H1 (cell line): ENCODE measurements at regions not wholly inside any gene's neighbourhood (a gene's known extent, or its start where the extent isn't known, plus 50 kb on each side); places are given as distances from the start of the nearest gene placed in this dataset.

Experiments
- CTCF ChIA-PET: fragments of 300-600 bp; sonication (Branson Sonifier 250); formaldehyde crosslinking; loops from one replicate; lab custom pipeline; 2021; ENCODE audit not compliant: partially characterized antibody; lab: Charles Lee
- POLR2A ChIA-PET: fragments of 300-600 bp; sonication (Branson Sonifier 250); formaldehyde crosslinking; loops from one replicate; lab custom pipeline; 2021; ENCODE audit warnings: inconsistent platforms; ENCODE audit not compliant: partially characterized antibody; lab: Charles Lee
- DNase-seq, 2 experiments: peaks; one replicate each; pipeline versions ENCODE4 v3.0.0 to v3.0.0-alpha.2; 2010 to 2022; ENCODE audit warnings: low spot score in 2 of 2, low read depth in 1 of 2, mixed read lengths in 1 of 2
- FAIRE-seq: peaks from 2 replicates; lab custom pipeline; 2011; peaks lifted over from hg19 to GRCh38; lab: Jason Lieb, UNC
- H2AFZ ChIP-seq: 2 replicates; pipeline ENCODE4 v1.8.1; 2012; ENCODE audit warnings: low read length, inconsistent platforms
- H2AK5ac ChIP-seq: 2 replicates; pipeline ENCODE4 v1.6.1; 2013; ENCODE audit warnings: low read depth, low read length
- H2BK120ac ChIP-seq: replicated peaks from 2 replicates; pipeline ENCODE3; 2013; ENCODE audit warnings: low read depth, low read length, inconsistent platforms
- H2BK12ac ChIP-seq: 2 replicates; pipeline ENCODE4 v1.6.1; 2013; ENCODE audit warnings: low read depth, low read length
- H2BK15ac ChIP-seq: 2 replicates; pipeline ENCODE4 v1.6.1; 2013; ENCODE audit warnings: low read length
- H2BK20ac ChIP-seq: 2 replicates; pipeline ENCODE4 v1.6.1; 2013; ENCODE audit warnings: low read length
- H2BK5ac ChIP-seq: 2 replicates; pipeline ENCODE4 v1.6.1; 2013; ENCODE audit warnings: low read depth, low read length
- H3K14ac ChIP-seq: 2 replicates; pipeline ENCODE4 v1.6.1; 2013; ENCODE audit warnings: inconsistent platforms; ENCODE audit not compliant: insufficient read length
- H3K18ac ChIP-seq: 2 replicates; pipeline ENCODE4 v1.6.1; 2013; ENCODE audit warnings: low read length; ENCODE audit errors: extremely low read depth
- H3K23ac ChIP-seq: 2 replicates; pipeline ENCODE4 v1.6.1; 2013; ENCODE audit warnings: inconsistent platforms; ENCODE audit not compliant: insufficient read length
- H3K23me2 ChIP-seq: 2 replicates; pipeline ENCODE4 v1.6.1; 2013; ENCODE audit warnings: low read depth, low read length
- H3K27ac ChIP-seq: 2 replicates; pipeline ENCODE4 v1.6.1; 2011; ENCODE audit warnings: low read depth, low read length, inconsistent platforms
- H3K27me3 ChIP-seq, 4 experiments: replicated peaks in 1 of 4; 1 replicate in 1 of 4; 2 replicates in 3 of 4; pipeline versions ENCODE4 v1.6.1 to v1.8.1; 2011 to 2013; ENCODE audit warnings: low read length in 3 of 4, mild to moderate bottlenecking in 3 of 4, inconsistent platforms in 2 of 4, mixed read lengths in 2 of 4, moderate library complexity in 1 of 4; ENCODE audit not compliant: control insufficient read depth in 3 of 4, insufficient read depth in 3 of 4; ENCODE audit errors: extremely low read depth in 1 of 4
- H3K36me3 ChIP-seq, 4 experiments: 2 replicates each; pipeline versions ENCODE4 v1.6.1 to v1.8.1; 2011 to 2013; ENCODE audit warnings: mild to moderate bottlenecking in 4 of 4, low read length in 3 of 4, moderate library complexity in 2 of 4, control low read depth in 1 of 4, inconsistent platforms in 1 of 4; ENCODE audit not compliant: insufficient read depth in 4 of 4, control insufficient read depth in 2 of 4
- H3K4ac ChIP-seq: replicated peaks from 2 replicates; pipeline ENCODE3; 2013; ENCODE audit warnings: low read length, low read depth, mixed read lengths, inconsistent platforms; ENCODE audit not compliant: insufficient read length
- H3K4me1 ChIP-seq, 4 experiments: replicated peaks in 1 of 4; 1 replicate in 1 of 4; 2 replicates in 3 of 4; pipeline versions ENCODE4 v1.6.1 to v1.8.1; 2011 to 2013; ENCODE audit warnings: low read length in 3 of 4, inconsistent platforms in 2 of 4, mixed read lengths in 1 of 4; ENCODE audit not compliant: insufficient read depth in 4 of 4, control insufficient read depth in 3 of 4
- H3K4me2 ChIP-seq, 2 experiments: 2 replicates each; pipeline versions ENCODE4 v1.6.1 to v1.8.1; 2011 to 2013; ENCODE audit warnings: low read depth in 2 of 2, low read length in 2 of 2, control low read depth in 1 of 2, inconsistent platforms in 1 of 2, mild to moderate bottlenecking in 1 of 2; ENCODE audit not compliant: insufficient read depth in 1 of 2
- H3K4me3 ChIP-seq, 4 experiments: fragments of 200-600, 300-600 bp in 1 of 4; sonication (generic), shearing (Covaris generic), sonication (Bioruptor Twin) in 1 of 4; 2 replicates each; pipeline versions ENCODE4 v1.5.1 to v1.8.1; 2011 to 2016; ENCODE audit warnings: low read length in 4 of 4, low read depth in 3 of 4, control low read depth in 2 of 4, inconsistent platforms in 2 of 4, mild to moderate bottlenecking in 2 of 4, mixed read lengths in 1 of 4, moderate library complexity in 1 of 4; ENCODE audit not compliant: insufficient read depth in 2 of 4; ENCODE audit errors: extremely low read depth in 1 of 4
- H3K56ac ChIP-seq: replicated peaks from 2 replicates; pipeline ENCODE3; 2013; ENCODE audit warnings: low read depth, mild to moderate bottlenecking, mixed read lengths, low read length, inconsistent platforms; ENCODE audit not compliant: insufficient read length
- H3K79me1 ChIP-seq: 2 replicates; pipeline ENCODE4 v1.6.1; 2013; ENCODE audit warnings: low read depth, low read length, control low read depth
- H3K79me2 ChIP-seq, 2 experiments: 2 replicates each; pipeline versions ENCODE4 v1.6.1 to v1.8.1; 2012 to 2013; ENCODE audit warnings: low read length in 2 of 2, mild to moderate bottlenecking in 2 of 2, inconsistent platforms in 1 of 2; ENCODE audit not compliant: insufficient read depth in 2 of 2, control insufficient read depth in 1 of 2
- H3K9ac ChIP-seq, 4 experiments: replicated peaks in 1 of 4; 1 replicate in 1 of 4; 2 replicates in 3 of 4; pipeline versions ENCODE4 v1.6.1 to v1.8.1; 2011 to 2013; ENCODE audit warnings: low read depth in 3 of 4, low read length in 3 of 4, control low read depth in 2 of 4, mild to moderate bottlenecking in 2 of 4, moderate library complexity in 2 of 4, inconsistent platforms in 1 of 4; ENCODE audit errors: extremely low read depth in 1 of 4
- H3K9me3 ChIP-seq, 2 experiments: 2 replicates each; pipeline versions ENCODE4 v1.6.1 to v1.8.1; 2012 to 2013; ENCODE audit warnings: mild to moderate bottlenecking in 2 of 2, moderate library complexity in 2 of 2, control low read depth in 1 of 2, inconsistent platforms in 1 of 2, low read depth in 1 of 2, low read length in 1 of 2, mixed read lengths in 1 of 2; ENCODE audit not compliant: insufficient read depth in 2 of 2
- H4K20me1 ChIP-seq, 2 experiments: replicated peaks in 1 of 2; 2 replicates each; pipeline versions ENCODE3 to v1.8.1; 2011 to 2013; ENCODE audit warnings: inconsistent platforms in 2 of 2, low read length in 2 of 2, mild to moderate bottlenecking in 1 of 2; ENCODE audit not compliant: insufficient read depth in 2 of 2, control insufficient read depth in 1 of 2
- H4K5ac ChIP-seq: 2 replicates; pipeline ENCODE4 v1.6.1; 2013; ENCODE audit warnings: low read length, low read depth, mixed read lengths, inconsistent platforms; ENCODE audit not compliant: insufficient read length
- H4K8ac ChIP-seq: 2 replicates; pipeline ENCODE4 v1.8.0; 2013; ENCODE audit warnings: mild to moderate bottlenecking, moderate library complexity, low read length, inconsistent platforms; ENCODE audit not compliant: insufficient read depth; ENCODE audit errors: extremely low read depth
- H4K91ac ChIP-seq: replicated peaks from 2 replicates; pipeline ENCODE3; 2013; ENCODE audit warnings: low read length, mixed read lengths, inconsistent platforms; ENCODE audit not compliant: insufficient read length
- CHD1 ChIP-seq: IDR thresholded peaks from 2 replicates; pipeline ENCODE4 v1.6.1; 2012; ENCODE audit warnings: low read depth, low read length, improper control_type of control experiment
- EP300 ChIP-seq, 2 experiments: IDR thresholded peaks; 1 replicate in 1 of 2; 2 replicates in 1 of 2; pipeline ENCODE4 v1.6.1; 2011 to 2012; ENCODE audit warnings: low read depth in 2 of 2, low read length in 2 of 2, mild to moderate bottlenecking in 2 of 2, borderline replicate concordance in 1 of 2, inconsistent platforms in 1 of 2, moderate library complexity in 1 of 2
- HDAC6 ChIP-seq: IDR thresholded peaks from one replicate; pipeline ENCODE4 v1.7.1; 2012; ENCODE audit warnings: low read depth, mild to moderate bottlenecking, inconsistent platforms, low read length, moderate library complexity
- KDM4A ChIP-seq: IDR thresholded peaks from one replicate; pipeline ENCODE4 v1.7.1; 2012; ENCODE audit warnings: low read depth, mild to moderate bottlenecking, moderate library complexity, low read length, inconsistent platforms; ENCODE audit not compliant: severe bottlenecking
- NANOG ChIP-seq: IDR thresholded peaks from 2 replicates; pipeline ENCODE4 v1.6.1; 2011; ENCODE audit warnings: low read length, low read depth, mild to moderate bottlenecking, inconsistent platforms; ENCODE audit not compliant: insufficient read depth, poor library complexity, severe bottlenecking
- POLR2AphosphoS5 ChIP-seq: IDR thresholded peaks from 2 replicates; pipeline ENCODE4 v1.6.1; 2011; ENCODE audit warnings: low read depth, low read length
- RAD21 ChIP-seq, 2 experiments: IDR thresholded peaks in 1 of 2; conservative IDR thresholded peaks in 1 of 2; 2 replicates each; pipeline ENCODE4 v1.6.1; 2011; ENCODE audit warnings: low read depth in 2 of 2, low read length in 2 of 2, improper control_type of control experiment in 1 of 2, inconsistent platforms in 1 of 2, mild to moderate bottlenecking in 1 of 2, moderate library complexity in 1 of 2
- SUZ12 ChIP-seq: fragments of 200-600 bp; sonication (generic); IDR thresholded peaks from 2 replicates; pipeline ENCODE4 v1.6.1; 2012; ENCODE audit warnings: mild to moderate bottlenecking, inconsistent platforms, low read length, moderate library complexity, mixed read lengths
- WGBS, 2 experiments: shearing (Covaris generic) in 1 of 2; methylation state at CpG; one replicate each; pipeline versions ENCODE4 v1.1.6 to v1.1.7; 2013 to 2015; ENCODE audit warnings: low lambda C conversion rate in 2 of 2, mixed read lengths in 2 of 2, inconsistent platforms in 1 of 2, low coverage in 1 of 2, missing lambda C conversion rate in 1 of 2; ENCODE audit not compliant: insufficient replicate concordance in 2 of 2, insufficient coverage in 1 of 2, insufficient read length in 1 of 2; ENCODE audit errors: extremely low coverage in 1 of 2, missing lambda C conversion rate in 1 of 2; 5-methylcytosine and 5-hydroxymethylcytosine counted together
- TF ChIP-seq, protein P1 (sequence below): IDR thresholded peaks from 2 replicates; pipeline ENCODE4 v1.6.1; 2012; ENCODE audit warnings: inconsistent platforms

DNA sequence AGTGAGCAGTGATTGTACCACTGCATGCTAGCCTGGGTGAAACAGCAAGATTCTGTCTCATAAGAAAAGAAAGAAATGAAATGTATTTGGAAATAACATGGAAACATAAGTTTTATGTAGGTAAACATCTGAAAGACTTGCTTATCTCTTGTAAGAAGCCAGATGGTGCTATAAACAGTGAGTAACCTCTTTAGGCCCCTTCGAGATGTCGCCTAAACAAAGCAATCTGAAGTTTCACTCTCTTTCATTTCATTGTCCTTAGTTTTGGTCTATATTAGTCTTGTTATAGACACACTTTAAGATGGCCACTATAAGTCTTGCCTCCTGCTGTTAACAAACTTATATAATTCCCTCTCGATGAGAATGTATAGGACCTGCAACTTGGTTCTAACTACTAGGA is 472.6 kb upstream of the ATP2B1 start:
- Histone ChIP-seq H3K79me2 (no peaks in the 10 kb centered on the region), H2BK120ac (no peak overlapping the region), H3K27me3 (no peaks in the 10 kb centered on the region), H3K79me1 (no peaks in the 10 kb centered on the region), H3K9ac (no peak overlapping the region), H3K4ac (no peak overlapping the region), H4K91ac (no peak overlapping the region), H3K9me3 (peaks cover 2 to 10% of the 10 kb centered on the region in 2 experiments; a peak in 2 of 4 replicates), H4K20me1 (no peaks in the 10 kb centered on the region), H3K23me2 (no peaks in the 10 kb centered on the region), H3K56ac (no peak overlapping the region), H2BK20ac (no peak overlapping the region), H4K5ac (no peak overlapping the region), H2AK5ac (no peak overlapping the region), H3K4me1 (no peaks in the 10 kb centered on the region), H3K14ac (no peak overlapping the region), H2BK5ac (no peak overlapping the region), H2BK15ac (no peak overlapping the region), H3K23ac (no peak overlapping the region), H3K4me3 (no peak overlapping the region), H2BK12ac (no peak overlapping the region), H3K18ac (no peak overlapping the region), H2AFZ (no peak overlapping the region), H3K4me2 (no peak overlapping the region), H4K8ac (no peak overlapping the region), H3K36me3 (no peaks in the 10 kb centered on the region), H3K27ac (no peak overlapping the region)
- DNase-seq, result no peak
- CTCF ChIA-PET, result interaction anchor here (1.0 to 1.3 kb wide), 4 partner anchors 9 to 293 kb away, joined by 3 to 4 read pairs (median 3); no protein-coding TSS in a partner anchor
- 0 out of 4 replicates have a peak, but pooled peaks of 1 of the 2 experiments have one; percentile 19 for TF ChIP-seq RAD21 (IDR thresholded peaks at IDR 0.05 in 1 of 2, conservative IDR thresholded peaks at IDR 0.05 in 1 of 2; ENCODE audit: low read depth in 2 of 2, low read length in 2 of 2)
- no peak for TF ChIP-seq CHD1
- TF ChIP-seq POLR2AphosphoS5, result no peak
- TF ChIP-seq SUZ12, result no peak
- TF ChIP-seq, protein P1, sequence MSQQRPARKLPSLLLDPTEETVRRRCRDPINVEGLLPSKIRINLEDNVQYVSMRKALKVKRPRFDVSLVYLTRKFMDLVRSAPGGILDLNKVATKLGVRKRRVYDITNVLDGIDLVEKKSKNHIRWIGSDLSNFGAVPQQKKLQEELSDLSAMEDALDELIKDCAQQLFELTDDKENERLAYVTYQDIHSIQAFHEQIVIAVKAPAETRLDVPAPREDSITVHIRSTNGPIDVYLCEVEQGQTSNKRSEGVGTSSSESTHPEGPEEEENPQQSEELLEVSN, result no peak
- TF ChIP-seq HDAC6, result no peak
- no peak for TF ChIP-seq EP300 (IDR thresholded peaks at IDR 0.05; ENCODE audit: borderline replicate concordance in 1 of 2, low read depth in 2 of 2, low read length in 2 of 2)
- TF ChIP-seq KDM4A, result no peak
- no peak for TF ChIP-seq NANOG
- 90% methylated on average over 3 of the region's 3 CpGs; no CpG with 5 or more reads in 1 of the 2 experiments for WGBS, 2 experiments
- POLR2A ChIA-PET, result no interaction called here
- FAIRE-seq, result no peak
